ENCODE measurements at regions not wholly inside any gene's neighbourhood (a gene's known extent, or its start where the extent isn't known, plus 50 kb on each side); places are given as distances from the start of the nearest gene placed in this dataset.

GRCh38 chr2:51960841-51961335 is 929.0 kb upstream of the NRXN1 start:
- no peak for DNase-seq (ENCODE audit: low spot score)
- no peak for ATAC-seq (ENCODE audit: low FRiP score)
- TF ChIP-seq, protein P1, sequence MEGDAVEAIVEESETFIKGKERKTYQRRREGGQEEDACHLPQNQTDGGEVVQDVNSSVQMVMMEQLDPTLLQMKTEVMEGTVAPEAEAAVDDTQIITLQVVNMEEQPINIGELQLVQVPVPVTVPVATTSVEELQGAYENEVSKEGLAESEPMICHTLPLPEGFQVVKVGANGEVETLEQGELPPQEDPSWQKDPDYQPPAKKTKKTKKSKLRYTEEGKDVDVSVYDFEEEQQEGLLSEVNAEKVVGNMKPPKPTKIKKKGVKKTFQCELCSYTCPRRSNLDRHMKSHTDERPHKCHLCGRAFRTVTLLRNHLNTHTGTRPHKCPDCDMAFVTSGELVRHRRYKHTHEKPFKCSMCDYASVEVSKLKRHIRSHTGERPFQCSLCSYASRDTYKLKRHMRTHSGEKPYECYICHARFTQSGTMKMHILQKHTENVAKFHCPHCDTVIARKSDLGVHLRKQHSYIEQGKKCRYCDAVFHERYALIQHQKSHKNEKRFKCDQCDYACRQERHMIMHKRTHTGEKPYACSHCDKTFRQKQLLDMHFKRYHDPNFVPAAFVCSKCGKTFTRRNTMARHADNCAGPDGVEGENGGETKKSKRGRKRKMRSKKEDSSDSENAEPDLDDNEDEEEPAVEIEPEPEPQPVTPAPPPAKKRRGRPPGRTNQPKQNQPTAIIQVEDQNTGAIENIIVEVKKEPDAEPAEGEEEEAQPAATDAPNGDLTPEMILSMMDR (IDR thresholded peaks at IDR 0.05), result no peak

DNA sequence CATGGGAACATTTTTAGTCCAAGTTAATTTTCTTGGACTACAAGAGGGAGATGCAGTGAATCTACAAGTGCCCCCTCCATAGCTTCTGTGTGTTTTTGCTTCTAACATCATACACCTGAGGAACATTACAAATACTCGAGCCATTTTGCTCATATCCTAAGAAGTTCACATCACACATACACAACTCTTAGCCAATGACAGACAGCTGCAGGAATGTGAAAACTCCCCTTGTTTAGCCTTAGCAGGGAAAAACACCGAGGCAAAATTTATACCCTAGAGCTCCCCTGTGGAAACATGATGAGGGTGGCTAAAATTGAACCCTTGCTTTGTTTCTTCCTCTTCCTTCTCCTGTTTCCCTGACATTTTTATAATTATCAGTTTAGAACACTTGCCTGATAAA is 928.3 kb upstream of the NRXN1 start:
- ATAC-seq (ENCODE audit: low FRiP score) (no peak), DNase-seq (ENCODE audit: low spot score) (no peak)
- TF ChIP-seq, protein P1 (IDR thresholded peaks at IDR 0.05), result no peak

DNA sequence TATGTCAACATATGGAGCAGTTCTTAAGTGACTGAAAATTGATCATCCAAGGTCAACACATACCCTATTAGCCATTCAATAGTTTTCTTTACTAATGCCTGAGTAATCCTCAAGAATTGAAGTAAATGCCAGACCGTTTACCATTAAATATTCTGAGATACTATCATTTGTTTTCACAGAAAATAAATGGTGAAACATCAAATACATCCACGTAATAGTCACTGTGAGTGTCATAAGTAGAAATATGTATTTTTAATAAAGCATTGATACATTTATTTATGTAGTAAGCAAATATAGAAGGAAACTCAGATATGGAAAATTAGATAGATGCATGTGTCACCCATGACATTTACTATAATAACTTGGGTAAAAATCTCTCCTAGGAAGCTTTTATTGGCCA is 927.8 kb upstream of the NRXN1 start:
- ATAC-seq (ENCODE audit: low FRiP score), result no peak

DNA sequence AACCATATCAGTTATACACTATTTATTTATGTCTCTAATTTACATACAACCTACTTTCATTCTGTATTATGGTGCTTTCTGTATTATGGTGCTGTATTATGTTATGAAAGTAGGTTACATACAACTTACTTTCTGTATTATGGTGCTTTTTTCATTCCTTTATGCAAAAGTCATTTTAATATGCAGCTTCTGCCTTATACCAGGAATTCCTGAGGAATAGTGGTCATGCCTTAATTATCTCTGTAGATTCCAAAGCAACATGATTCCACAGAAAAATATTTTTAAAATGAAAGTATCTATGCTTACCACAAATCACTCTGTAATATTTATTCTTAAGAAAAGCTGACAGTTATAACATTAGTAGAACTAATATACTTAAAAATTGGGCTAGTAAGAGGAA is 922.0 kb upstream of the NRXN1 start:
- DNase-seq (ENCODE audit: low spot score) (no peak), ATAC-seq (ENCODE audit: low FRiP score) (no peak)
- TF ChIP-seq, protein P1 (IDR thresholded peaks at IDR 0.05), result no peak

More for the DNA sequence above, 927.8 kb upstream of the NRXN1 start:
- TF ChIP-seq, protein P1 (IDR thresholded peaks at IDR 0.05), result no peak
- DNase-seq (ENCODE audit: low spot score), result no peak

DNA sequence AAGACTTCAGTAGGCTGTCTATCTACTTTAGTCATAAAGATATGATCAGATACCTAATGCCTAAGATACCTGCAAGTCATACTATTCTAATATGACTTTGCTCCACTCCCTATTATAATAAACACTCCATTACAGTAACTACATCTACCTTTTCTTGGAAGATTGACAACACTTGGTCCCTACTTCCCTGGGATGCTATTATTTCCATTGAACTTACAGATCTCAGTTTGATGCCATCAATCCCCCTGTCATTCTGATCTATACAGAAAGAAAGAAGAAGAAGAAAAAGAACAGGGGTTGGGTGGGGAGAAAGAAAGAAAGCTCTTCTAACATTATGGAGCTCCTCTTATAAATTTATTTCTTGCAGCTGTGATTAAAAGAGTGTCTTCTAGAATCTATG is 889.1 kb upstream of the NRXN1 start:
- TF ChIP-seq, protein P1 (IDR thresholded peaks at IDR 0.05), result no peak
- no peak for ATAC-seq (ENCODE audit: low FRiP score)
- no peak for DNase-seq (ENCODE audit: low spot score)

GRCh38 chr2:51920509-51920908 is 888.6 kb upstream of the NRXN1 start:
- no peak for ATAC-seq (ENCODE audit: low FRiP score)
- TF ChIP-seq, protein P1 (IDR thresholded peaks at IDR 0.05), result no peak
- no peak for DNase-seq (ENCODE audit: low spot score)

- peak; percentile 75 for ATAC-seq (ENCODE audit: low FRiP score)
- DNase-seq (ENCODE audit: low spot score), result no peak
- TF ChIP-seq, protein P1 (IDR thresholded peaks at IDR 0.05), result no peak
Observed at GRCh38 chr2:51919395-51919794, 887.5 kb upstream of the NRXN1 start.

All from omental fat pad (tissue), 3 donors.